H1 (cell line): ENCODE measurements at regions not wholly inside any gene's neighbourhood (a gene's known extent, or its start where the extent isn't known, plus 50 kb on each side); places are given as distances from the start of the nearest gene placed in this dataset.

ENCODE experiments used
- CBX8 ChIP-seq: fragments of 300-800, 300-1000 bp; sonication (generic); IDR thresholded peaks from 2 replicates; pipeline ENCODE4 v1.7.1; 2016; ENCODE audit warnings: low read depth, low read length, borderline replicate concordance
- CREB1 ChIP-seq: IDR thresholded peaks from 2 replicates; pipeline ENCODE4 v1.6.1; 2012; ENCODE audit warnings: inconsistent platforms
- EZH2 ChIP-seq: fragments of 200-600 bp; sonication (generic); IDR thresholded peaks from 2 replicates; pipeline ENCODE4 v1.7.1; 2012; ENCODE audit warnings: low read depth, mild to moderate bottlenecking, moderate library complexity, low read length, inconsistent platforms; ENCODE audit not compliant: severe bottlenecking
- MAFK ChIP-seq: IDR thresholded peaks from 2 replicates; pipeline ENCODE4 v1.6.1; 2012; ENCODE audit warnings: low read depth, mild to moderate bottlenecking, improper control_type of control experiment, low read length
- NANOG ChIP-seq: IDR thresholded peaks from 2 replicates; pipeline ENCODE4 v1.6.1; 2011; ENCODE audit warnings: low read length, low read depth, mild to moderate bottlenecking, inconsistent platforms; ENCODE audit not compliant: insufficient read depth, poor library complexity, severe bottlenecking
- NRF1 ChIP-seq: IDR thresholded peaks from 2 replicates; pipeline ENCODE4 v1.6.1; 2011; ENCODE audit warnings: mild to moderate bottlenecking, low read depth, low read length, improper control_type of control experiment
- SP1 ChIP-seq: IDR thresholded peaks from 2 replicates; pipeline ENCODE4 v1.6.1; 2011; ENCODE audit warnings: low read depth, low read length

DNA sequence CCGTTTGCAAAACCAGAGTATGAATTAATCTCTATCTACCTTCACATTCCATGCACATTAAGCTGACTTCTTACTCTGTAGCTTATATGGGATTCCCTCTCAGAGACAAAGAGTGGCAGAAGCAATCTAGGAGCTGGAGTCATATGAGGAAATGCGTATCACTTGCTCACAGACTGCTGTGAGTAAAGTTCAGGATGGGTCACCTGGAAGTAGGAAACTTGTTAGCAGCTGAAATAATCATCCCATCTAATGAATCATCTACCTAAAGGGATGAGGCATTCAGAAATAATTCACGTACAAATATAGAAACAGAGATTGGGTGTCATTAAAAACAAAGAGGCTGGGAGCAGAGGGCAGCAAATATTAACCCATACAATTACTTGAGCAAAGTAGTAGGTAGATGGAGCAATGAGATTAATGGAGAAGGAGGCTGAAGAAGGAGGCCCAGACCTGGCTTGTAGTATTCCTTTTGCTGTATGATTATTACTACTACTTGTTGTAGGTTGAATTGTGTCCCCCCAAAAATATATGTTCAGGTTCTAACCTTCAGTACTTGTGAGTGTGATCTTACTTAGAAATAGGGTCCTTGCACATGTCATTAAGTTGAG is 866.3 kb downstream of the ROBO2 start (continued):
- no peak for TF ChIP-seq NRF1
- TF ChIP-seq CBX8 = no peak
- TF ChIP-seq MAFK = no peak
- TF ChIP-seq CREB1 = no peak
- no peak for TF ChIP-seq NANOG
- TF ChIP-seq EZH2 = no peak
- no peak for TF ChIP-seq SP1
